ENCODE measurements at regions not wholly inside any gene's neighbourhood (a gene's known extent, or its start where the extent isn't known, plus 50 kb on each side); places are given as distances from the start of the nearest gene placed in this dataset.

DNA sequence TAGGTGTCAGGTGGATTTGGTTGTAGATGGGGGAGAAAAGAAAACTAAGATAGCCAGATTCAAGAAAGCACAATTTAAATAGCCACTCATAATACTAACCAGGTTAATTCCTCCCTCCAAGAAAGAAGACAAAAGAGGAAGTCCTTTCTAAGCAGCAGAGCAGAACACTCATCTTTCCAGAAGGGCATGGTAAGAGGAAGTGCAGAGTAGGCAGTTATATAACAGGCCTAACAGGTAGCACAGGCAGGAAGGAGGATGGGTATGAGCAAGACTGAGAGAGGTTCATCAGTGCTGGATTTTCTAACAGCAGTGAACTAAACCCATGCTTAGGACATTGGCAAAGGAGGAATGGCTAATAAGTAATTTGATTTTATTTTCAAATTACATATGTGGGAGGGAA is 517.5 kb downstream of the PLPP3 start:
- DNase-seq (ENCODE audit: low read depth): no peak
- in situ Hi-C loops (cut with HindIII; ENCODE audit: low sequenced_read_pairs): no loop called here
- TF ChIP-seq, protein P1, sequence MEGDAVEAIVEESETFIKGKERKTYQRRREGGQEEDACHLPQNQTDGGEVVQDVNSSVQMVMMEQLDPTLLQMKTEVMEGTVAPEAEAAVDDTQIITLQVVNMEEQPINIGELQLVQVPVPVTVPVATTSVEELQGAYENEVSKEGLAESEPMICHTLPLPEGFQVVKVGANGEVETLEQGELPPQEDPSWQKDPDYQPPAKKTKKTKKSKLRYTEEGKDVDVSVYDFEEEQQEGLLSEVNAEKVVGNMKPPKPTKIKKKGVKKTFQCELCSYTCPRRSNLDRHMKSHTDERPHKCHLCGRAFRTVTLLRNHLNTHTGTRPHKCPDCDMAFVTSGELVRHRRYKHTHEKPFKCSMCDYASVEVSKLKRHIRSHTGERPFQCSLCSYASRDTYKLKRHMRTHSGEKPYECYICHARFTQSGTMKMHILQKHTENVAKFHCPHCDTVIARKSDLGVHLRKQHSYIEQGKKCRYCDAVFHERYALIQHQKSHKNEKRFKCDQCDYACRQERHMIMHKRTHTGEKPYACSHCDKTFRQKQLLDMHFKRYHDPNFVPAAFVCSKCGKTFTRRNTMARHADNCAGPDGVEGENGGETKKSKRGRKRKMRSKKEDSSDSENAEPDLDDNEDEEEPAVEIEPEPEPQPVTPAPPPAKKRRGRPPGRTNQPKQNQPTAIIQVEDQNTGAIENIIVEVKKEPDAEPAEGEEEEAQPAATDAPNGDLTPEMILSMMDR (IDR thresholded peaks at IDR 0.05; ENCODE audit: low read depth, low read length, missing control alignments): no peak
- H3K4me3 ChIP-seq (ENCODE audit: low read depth, low read length): no peak overlapping the region

DNA sequence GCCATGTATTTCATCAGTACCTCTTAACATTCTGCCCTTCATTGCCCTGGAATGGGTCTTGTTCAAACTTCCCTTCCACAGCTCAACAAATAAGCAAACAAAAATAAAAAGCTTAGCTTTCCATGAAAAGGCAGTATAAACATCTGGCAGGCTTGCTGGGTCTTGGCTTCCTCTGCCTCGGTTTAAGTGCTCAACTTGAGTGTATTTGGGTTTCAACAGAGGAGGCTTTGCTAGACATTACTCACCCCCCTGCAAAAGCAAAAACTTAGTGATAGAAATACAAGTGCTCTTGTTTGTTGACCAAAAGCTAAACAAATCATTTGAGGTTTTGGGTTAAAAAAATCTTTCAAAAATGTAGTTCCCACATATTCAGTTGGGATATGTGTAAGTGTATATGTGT is 518.5 kb downstream of the PLPP3 start:
- DNase-seq (ENCODE audit: low read depth): no peak
- TF ChIP-seq, protein P1 (IDR thresholded peaks at IDR 0.05; ENCODE audit: low read depth, low read length, missing control alignments): no peak
- in situ Hi-C loops (cut with HindIII; ENCODE audit: low sequenced_read_pairs): no loop called here
- no peak overlapping the region for H3K4me3 ChIP-seq (ENCODE audit: low read depth, low read length)

GRCh38 chr1:56057466-56058405 is 521.6 kb downstream of the PLPP3 start:
- in situ Hi-C loops (cut with HindIII; ENCODE audit: low sequenced_read_pairs): no loop called here
- DNase-seq (ENCODE audit: low read depth): no peak
- no peak overlapping the region for H3K4me3 ChIP-seq (ENCODE audit: low read depth, low read length)
- TF ChIP-seq, protein P1 (IDR thresholded peaks at IDR 0.05; ENCODE audit: low read depth, low read length, missing control alignments): no peak

DNA sequence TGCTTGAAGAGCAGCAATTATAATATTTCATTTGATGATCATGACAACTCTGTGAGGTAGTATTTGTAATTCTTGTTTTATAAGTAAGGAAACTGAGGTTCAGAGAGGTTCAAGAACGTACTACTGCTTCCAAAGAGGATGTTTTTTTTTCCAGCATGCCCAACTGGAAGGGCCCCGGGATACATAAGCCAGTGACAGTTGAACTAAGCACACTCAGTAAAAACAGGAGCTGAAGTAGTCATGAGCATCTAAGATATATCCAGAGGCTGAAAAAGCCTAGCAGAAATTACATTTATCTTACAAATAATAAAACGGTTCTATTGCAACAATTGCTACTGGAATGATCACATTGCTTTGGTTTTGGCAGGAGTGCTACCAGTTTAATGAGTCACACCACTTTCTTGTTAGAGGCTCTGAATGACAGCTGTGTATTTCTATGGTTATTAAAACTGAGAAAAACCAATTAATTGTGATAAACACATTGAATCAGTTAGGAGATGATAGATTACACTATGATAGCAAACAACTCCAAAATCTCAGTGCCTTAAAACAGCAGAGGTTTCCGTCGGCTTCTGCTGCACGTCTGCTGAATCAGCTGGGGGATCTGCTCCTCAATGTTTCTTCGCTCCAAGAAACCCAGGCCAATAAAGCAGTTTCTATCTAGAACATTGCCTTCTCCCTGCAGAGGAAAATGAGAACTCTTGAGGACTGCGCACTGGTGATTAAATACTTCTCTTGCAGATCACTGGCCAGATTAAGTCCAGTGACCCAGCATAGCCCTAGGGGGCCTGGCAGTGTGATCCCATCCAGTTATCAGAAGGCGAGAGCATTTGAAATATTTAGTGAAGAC is 522.7 kb downstream of the PLPP3 start:
- peak; percentile 55 for DNase-seq (ENCODE audit: low read depth)
- TF ChIP-seq, protein P1 (IDR thresholded peaks at IDR 0.05; ENCODE audit: low read depth, low read length, missing control alignments): no peak
- in situ Hi-C loops (cut with HindIII; ENCODE audit: low sequenced_read_pairs): no loop called here
- H3K4me3 ChIP-seq (ENCODE audit: low read depth, low read length): no peak overlapping the region

- in situ Hi-C loops (cut with HindIII; ENCODE audit: low sequenced_read_pairs): no loop called here
- TF ChIP-seq, protein P1 (IDR thresholded peaks at IDR 0.05; ENCODE audit: low read depth, low read length, missing control alignments): no peak
- H3K4me3 ChIP-seq (ENCODE audit: low read depth, low read length): no peak overlapping the region
- DNase-seq (ENCODE audit: low read depth): no peak
These were observed 524.4 kb downstream of the PLPP3 start for GRCh38 chr1:56054959-56055358.

DNA sequence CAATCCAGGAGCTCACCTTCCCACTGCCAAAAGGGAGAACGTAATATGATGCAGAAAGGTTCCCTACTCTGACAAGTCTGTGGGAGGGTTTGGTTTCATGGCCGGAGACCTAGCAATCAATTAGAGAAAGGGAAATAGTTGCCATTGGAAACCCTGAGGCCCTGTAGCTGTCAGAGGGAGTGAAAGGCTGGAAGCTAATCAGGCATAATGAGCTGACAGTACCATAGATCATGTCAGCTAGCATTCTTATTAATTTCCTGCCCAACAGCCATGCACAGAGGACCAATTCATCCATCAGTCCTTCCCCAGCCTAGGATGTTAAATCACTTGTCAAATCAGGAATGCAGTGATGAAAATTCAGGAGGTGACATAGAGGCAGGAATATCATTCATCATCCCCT is 527.3 kb downstream of the PLPP3 start:
- DNase-seq (ENCODE audit: low read depth): no peak
- no peak overlapping the region for H3K4me3 ChIP-seq (ENCODE audit: low read depth, low read length)
- TF ChIP-seq, protein P1 (IDR thresholded peaks at IDR 0.05; ENCODE audit: low read depth, low read length, missing control alignments): no peak
- in situ Hi-C loops (cut with HindIII; ENCODE audit: low sequenced_read_pairs): no loop called here

Data from astrocyte of the cerebellum (primary cell).